Panc1 (cell line): ENCODE measurements at regions not wholly inside any gene's neighbourhood (a gene's known extent, or its start where the extent isn't known, plus 50 kb on each side); places are given as distances from the start of the nearest gene placed in this dataset.

Source experiments
- ATAC-seq: fragments of 200-7000 bp; cut with Tn5 transposase; 2 replicates; pipeline ENCODE4 v1.9.1; 2020; ENCODE audit warnings: mild to moderate bottlenecking, moderate library complexity
- BruUV-seq: library from RNA; stranded (reverse); fragments of 400-500 nt; replicated peaks from 2 replicates; lab custom pipeline; 2021; lab: Mats Ljungman, UMichigan
- CTCF ChIA-PET: fragments of 300-600 bp; sonication (Branson Sonifier 250); formaldehyde crosslinking; loops from one replicate; lab custom pipeline; 2022; ENCODE audit warnings: antibody characterized with exemption; lab: Charles Lee
- POLR2A ChIA-PET: fragments of 300-600 bp; sonication (Branson Sonifier 250); formaldehyde crosslinking; loops from one replicate; lab custom pipeline; 2022; ENCODE audit warnings: antibody characterized with exemption; lab: Charles Lee
- DNase-seq: peaks from one replicate; pipeline ENCODE4 v3.0.0-alpha.2; 2010; ENCODE audit warnings: low read depth, low spot score
- H3K27ac ChIP-seq: 2 replicates; pipeline ENCODE4 v1.5.1; 2011; ENCODE audit warnings: mild to moderate bottlenecking, low read length, inconsistent platforms
- H3K27me3 ChIP-seq: fragments of 200-500 bp; sonication (Bioruptor generic); 2 replicates; pipeline ENCODE4 v1.6.0; 2014; ENCODE audit warnings: low read length, inconsistent platforms; ENCODE audit not compliant: control insufficient read depth, insufficient read depth
- H3K36me3 ChIP-seq: fragments of 200-500 bp; sonication (Bioruptor generic); 2 replicates; pipeline ENCODE4 v1.5.1; 2014; ENCODE audit warnings: inconsistent platforms, mild to moderate bottlenecking, low read length, moderate library complexity; ENCODE audit not compliant: control insufficient read depth, insufficient read depth
- H3K4me1 ChIP-seq: 2 replicates; pipeline ENCODE4 v1.5.1; 2011; ENCODE audit warnings: inconsistent platforms, mild to moderate bottlenecking, low read length, moderate library complexity; ENCODE audit not compliant: control insufficient read depth, insufficient read depth
- H3K4me3 ChIP-seq, 2 experiments: 2 replicates each; pipeline ENCODE4 v1.5.1; 2011 to 2012; ENCODE audit warnings: low read depth in 2 of 2, low read length in 2 of 2, mild to moderate bottlenecking in 2 of 2, inconsistent platforms in 1 of 2, moderate library complexity in 1 of 2
- H3K9me3 ChIP-seq: fragments of 200-500 bp; sonication (Bioruptor generic); 2 replicates; pipeline ENCODE4 v1.5.1; 2014; ENCODE audit warnings: low read depth, mild to moderate bottlenecking, inconsistent platforms, low read length, moderate library complexity; ENCODE audit not compliant: control insufficient read depth, insufficient read depth
- POLR2AphosphoS5 ChIP-seq: IDR thresholded peaks from 2 replicates; pipeline ENCODE4 v1.6.1; 2012; ENCODE audit warnings: mild to moderate bottlenecking, low read depth, low read length, moderate library complexity
- SIN3A ChIP-seq: IDR thresholded peaks from 2 replicates; pipeline ENCODE4 v1.6.1; 2012; ENCODE audit warnings: low read depth, mild to moderate bottlenecking, low read length, moderate library complexity, borderline replicate concordance; ENCODE audit not compliant: insufficient read depth
- TCF7L2 ChIP-seq: IDR thresholded peaks from 2 replicates; pipeline ENCODE4 v1.6.1; 2011; ENCODE audit warnings: mild to moderate bottlenecking, low read depth, low read length, inconsistent platforms
- in situ Hi-C: cut with HindIII; loops from 2 replicates; pipeline ENCODE4 v1.10.0; 2016; ENCODE audit warnings: low sequenced_read_pairs, low pct_unique_long_range_greater_than_20kb
- intact Hi-C: fragments of 100-400 bp; cut with micrococcal nuclease; formaldehyde crosslinking; loops from one replicate; pipeline ENCODE4 v1.10.0; 2022; ENCODE audit not compliant: unreplicated experiment
- TF ChIP-seq, protein P1 (sequence below): fragments of 450-650 bp; IDR thresholded peaks from 2 replicates; pipeline ENCODE4 v1.5.1; 2017; ENCODE audit warnings: mild to moderate bottlenecking
- TF ChIP-seq, protein P2 (sequence below), 2 experiments: IDR thresholded peaks; 2 replicates each; pipeline ENCODE4 v1.6.1; 2011 to 2012; ENCODE audit warnings: low read depth in 2 of 2, control low read depth in 1 of 2, low read length in 1 of 2, mild to moderate bottlenecking in 1 of 2, moderate library complexity in 1 of 2; ENCODE audit not compliant: insufficient read depth in 1 of 2

DNA sequence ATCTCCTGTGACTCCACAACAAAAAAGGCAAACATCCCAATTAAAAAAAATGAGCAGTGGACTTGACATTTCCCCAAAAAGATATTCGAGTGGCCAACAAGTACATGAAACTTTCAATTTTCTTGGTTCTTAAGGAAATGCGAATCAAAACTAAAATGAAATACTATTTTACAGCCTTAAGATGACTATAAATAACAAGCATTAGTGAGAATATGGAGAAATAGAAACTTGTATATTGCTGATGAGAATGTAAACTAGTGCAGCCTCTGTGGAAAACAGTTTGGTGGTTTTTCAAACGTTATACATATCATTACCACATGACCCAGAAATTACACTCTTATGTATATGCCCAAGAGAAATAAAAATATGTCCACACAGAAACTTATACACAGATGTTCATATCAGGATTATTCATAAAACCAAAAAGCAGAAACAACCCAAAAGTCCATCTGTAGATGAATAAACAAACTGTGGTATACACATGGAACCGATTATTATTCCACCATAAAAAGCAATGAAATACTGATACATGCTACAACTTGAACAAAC lies 153.2 kb upstream of the GPR149 start:
- CTCF ChIA-PET: no interaction called here
- in situ Hi-C loops: no loop called here
- no TSS peak for BruUV-seq
- Histone ChIP-seq H3K27me3 (no peaks in the 10 kb centered on the region), H3K9me3 (no peaks in the 10 kb centered on the region), H3K4me1 (no peaks in the 10 kb centered on the region), H3K27ac (no peak overlapping the region), H3K4me3 (no peak overlapping the region), H3K36me3 (no peaks in the 10 kb centered on the region)
- intact Hi-C loops: no loop called here
- DNase-seq: no peak
- TF ChIP-seq, protein P1, sequence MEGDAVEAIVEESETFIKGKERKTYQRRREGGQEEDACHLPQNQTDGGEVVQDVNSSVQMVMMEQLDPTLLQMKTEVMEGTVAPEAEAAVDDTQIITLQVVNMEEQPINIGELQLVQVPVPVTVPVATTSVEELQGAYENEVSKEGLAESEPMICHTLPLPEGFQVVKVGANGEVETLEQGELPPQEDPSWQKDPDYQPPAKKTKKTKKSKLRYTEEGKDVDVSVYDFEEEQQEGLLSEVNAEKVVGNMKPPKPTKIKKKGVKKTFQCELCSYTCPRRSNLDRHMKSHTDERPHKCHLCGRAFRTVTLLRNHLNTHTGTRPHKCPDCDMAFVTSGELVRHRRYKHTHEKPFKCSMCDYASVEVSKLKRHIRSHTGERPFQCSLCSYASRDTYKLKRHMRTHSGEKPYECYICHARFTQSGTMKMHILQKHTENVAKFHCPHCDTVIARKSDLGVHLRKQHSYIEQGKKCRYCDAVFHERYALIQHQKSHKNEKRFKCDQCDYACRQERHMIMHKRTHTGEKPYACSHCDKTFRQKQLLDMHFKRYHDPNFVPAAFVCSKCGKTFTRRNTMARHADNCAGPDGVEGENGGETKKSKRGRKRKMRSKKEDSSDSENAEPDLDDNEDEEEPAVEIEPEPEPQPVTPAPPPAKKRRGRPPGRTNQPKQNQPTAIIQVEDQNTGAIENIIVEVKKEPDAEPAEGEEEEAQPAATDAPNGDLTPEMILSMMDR: no peak
- no peak for TF ChIP-seq TCF7L2
- TF ChIP-seq POLR2AphosphoS5: no peak
- TF ChIP-seq, protein P2, sequence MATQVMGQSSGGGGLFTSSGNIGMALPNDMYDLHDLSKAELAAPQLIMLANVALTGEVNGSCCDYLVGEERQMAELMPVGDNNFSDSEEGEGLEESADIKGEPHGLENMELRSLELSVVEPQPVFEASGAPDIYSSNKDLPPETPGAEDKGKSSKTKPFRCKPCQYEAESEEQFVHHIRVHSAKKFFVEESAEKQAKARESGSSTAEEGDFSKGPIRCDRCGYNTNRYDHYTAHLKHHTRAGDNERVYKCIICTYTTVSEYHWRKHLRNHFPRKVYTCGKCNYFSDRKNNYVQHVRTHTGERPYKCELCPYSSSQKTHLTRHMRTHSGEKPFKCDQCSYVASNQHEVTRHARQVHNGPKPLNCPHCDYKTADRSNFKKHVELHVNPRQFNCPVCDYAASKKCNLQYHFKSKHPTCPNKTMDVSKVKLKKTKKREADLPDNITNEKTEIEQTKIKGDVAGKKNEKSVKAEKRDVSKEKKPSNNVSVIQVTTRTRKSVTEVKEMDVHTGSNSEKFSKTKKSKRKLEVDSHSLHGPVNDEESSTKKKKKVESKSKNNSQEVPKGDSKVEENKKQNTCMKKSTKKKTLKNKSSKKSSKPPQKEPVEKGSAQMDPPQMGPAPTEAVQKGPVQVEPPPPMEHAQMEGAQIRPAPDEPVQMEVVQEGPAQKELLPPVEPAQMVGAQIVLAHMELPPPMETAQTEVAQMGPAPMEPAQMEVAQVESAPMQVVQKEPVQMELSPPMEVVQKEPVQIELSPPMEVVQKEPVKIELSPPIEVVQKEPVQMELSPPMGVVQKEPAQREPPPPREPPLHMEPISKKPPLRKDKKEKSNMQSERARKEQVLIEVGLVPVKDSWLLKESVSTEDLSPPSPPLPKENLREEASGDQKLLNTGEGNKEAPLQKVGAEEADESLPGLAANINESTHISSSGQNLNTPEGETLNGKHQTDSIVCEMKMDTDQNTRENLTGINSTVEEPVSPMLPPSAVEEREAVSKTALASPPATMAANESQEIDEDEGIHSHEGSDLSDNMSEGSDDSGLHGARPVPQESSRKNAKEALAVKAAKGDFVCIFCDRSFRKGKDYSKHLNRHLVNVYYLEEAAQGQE (IDR thresholded peaks at IDR 0.05; ENCODE audit: insufficient read depth in 1 of 2, low read depth in 2 of 2, low read length in 1 of 2): no peak
- no peak for TF ChIP-seq SIN3A
- no peak for ATAC-seq
- POLR2A ChIA-PET: no interaction called here

DNA sequence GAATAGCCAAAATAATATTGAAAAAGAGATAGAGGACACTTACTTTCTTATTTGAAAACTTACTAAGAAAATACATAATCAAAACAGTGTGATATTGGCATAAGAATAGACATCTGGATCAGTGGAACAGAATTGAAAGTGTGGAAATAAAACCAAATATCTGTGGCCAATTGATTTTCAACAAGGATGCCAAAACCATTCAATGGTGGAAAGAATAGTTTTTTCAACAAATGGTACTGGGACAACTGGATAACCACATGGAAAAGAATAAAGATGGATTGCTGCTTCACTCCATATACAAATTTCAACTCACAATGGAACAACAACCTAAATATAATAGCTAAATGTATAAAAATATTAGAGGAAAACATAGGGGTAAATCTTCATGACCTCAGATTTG lies 152.5 kb upstream of the GPR149 start:
- ChIA-PET POLR2A (no interaction called here), CTCF (no interaction called here)
- TF ChIP-seq, protein P1: no peak
- TF ChIP-seq SIN3A (no peak), POLR2AphosphoS5 (no peak), TCF7L2 (no peak)
- TF ChIP-seq, protein P2 (IDR thresholded peaks at IDR 0.05; ENCODE audit: insufficient read depth in 1 of 2, low read depth in 2 of 2, low read length in 1 of 2): no peak
- BruUV-seq: no TSS peak
- no peak overlapping the region for H3K27ac ChIP-seq
- in situ Hi-C loops (no loop called here), intact Hi-C loops (no loop called here)
- H3K9me3 ChIP-seq: no peaks in the 10 kb centered on the region
- DNase-seq: no peak
- no peak for ATAC-seq
- no peaks in the 10 kb centered on the region for H3K27me3 ChIP-seq
- no peaks in the 10 kb centered on the region for H3K4me1 ChIP-seq
- H3K4me3 ChIP-seq: no peak overlapping the region
- H3K36me3 ChIP-seq: no peaks in the 10 kb centered on the region
